ENCODE measurements at regions not wholly inside any gene's neighbourhood (a gene's known extent, or its start where the extent isn't known, plus 50 kb on each side); places are given as distances from the start of the nearest gene placed in this dataset.

- TF ChIP-seq CREB1 (CRISPR knock-in tag; IDR thresholded peaks at IDR 0.05): no peak
- no peak for TF ChIP-seq ZNF416 (CRISPR knock-in tag; IDR thresholded peaks at IDR 0.05)
- TF ChIP-seq JUN (CRISPR knock-in tag; IDR thresholded peaks at IDR 0.05): no peak
Measured at GRCh38 chr5:12217039-12217438, 312.8 kb upstream of the CTNND2 start (continued).

- H3K27ac Mint-ChIP-seq: no peak overlapping the region
- peaks cover 15% of the 10 kb centered on the region for H3K36me3 Mint-ChIP-seq
- peaks cover 7% of the 10 kb centered on the region for H3K27me3 Mint-ChIP-seq (ENCODE audit: low read depth)
- CTCF ChIA-PET: no interaction called here
- no peak for DNase-seq (ENCODE audit: low spot score)
- no peak for TF ChIP-seq SP1 (CRISPR knock-in tag; conservative IDR thresholded peaks at IDR 0.05)
- TF ChIP-seq ZNF423 (CRISPR knock-in tag; IDR thresholded peaks at IDR 0.05): no peak
- TF ChIP-seq USF2 (CRISPR knock-in tag; IDR thresholded peaks at IDR 0.05): no peak
- no peak for TF ChIP-seq ZNF121 (CRISPR knock-in tag; IDR thresholded peaks at IDR 0.05)
- TF ChIP-seq USF1 (CRISPR knock-in tag; IDR thresholded peaks at IDR 0.05): no peak
- no peak for TF ChIP-seq ATF3 (CRISPR knock-in tag; conservative IDR thresholded peaks at IDR 0.05)
- no peak for TF ChIP-seq PRRX2 (CRISPR knock-in tag; IDR thresholded peaks at IDR 0.05)
- POLR2A ChIA-PET: no interaction called here
- H3K9me3 Mint-ChIP-seq: peaks cover 30% of the 10 kb centered on the region
- no peak for ATAC-seq
- peaks cover 24% of the 10 kb centered on the region for H3K4me1 Mint-ChIP-seq
- H3K4me3 Mint-ChIP-seq: no peak overlapping the region
Measured at GRCh38 chr5:12214267-12215015, 310.2 kb upstream of the CTNND2 start.

- no peak overlapping the region for H3K4me3 Mint-ChIP-seq
- H3K36me3 Mint-ChIP-seq: no peaks in the 10 kb centered on the region
- ChIA-PET POLR2A (no interaction called here), CTCF (no interaction called here)
- ATAC-seq (no peak), DNase-seq (ENCODE audit: low spot score) (no peak)
- H3K27me3 Mint-ChIP-seq (ENCODE audit: low read depth): no peaks in the 10 kb centered on the region
- no peak for TF ChIP-seq NFYB (CRISPR knock-in tag; conservative IDR thresholded peaks at IDR 0.05; ENCODE audit: low read depth)
- TF ChIP-seq ZNF425 (CRISPR knock-in tag; conservative IDR thresholded peaks at IDR 0.05): no peak
- no peak for TF ChIP-seq MYBL2 (CRISPR knock-in tag; IDR thresholded peaks at IDR 0.05)
- TF ChIP-seq JUN (CRISPR knock-in tag; IDR thresholded peaks at IDR 0.05): no peak
- H3K9me3 Mint-ChIP-seq: peaks cover 13% of the 10 kb centered on the region
- H3K27ac Mint-ChIP-seq: no peak overlapping the region
- peaks cover 17% of the 10 kb centered on the region for H3K4me1 Mint-ChIP-seq
Measured at GRCh38 chr5:12208366-12209100, 304.3 kb upstream of the CTNND2 start.

GRCh38 chr5:12204761-12205160, 300.5 kb upstream of the CTNND2 start:
- Mint-ChIP-seq H3K36me3 (no peaks in the 10 kb centered on the region), H3K9me3 (no peaks in the 10 kb centered on the region), H3K27me3 (ENCODE audit: low read depth) (no peaks in the 10 kb centered on the region), H3K4me1 (peaks cover 12% of the 10 kb centered on the region), H3K27ac (no peak overlapping the region), H3K4me3 (no peak overlapping the region)
- ChIA-PET POLR2A (no interaction called here), CTCF (no interaction called here)
- ATAC-seq: no peak
- DNase-seq (ENCODE audit: low spot score): no peak
- no peak for TF ChIP-seq CREM (CRISPR knock-in tag; IDR thresholded peaks at IDR 0.05)
- no peak for TF ChIP-seq NFATC4 (CRISPR knock-in tag; IDR thresholded peaks at IDR 0.05)
- TF ChIP-seq ZNF423 (CRISPR knock-in tag; IDR thresholded peaks at IDR 0.05): no peak
- TF ChIP-seq TEAD4 (CRISPR knock-in tag; IDR thresholded peaks at IDR 0.05): no peak
- no peak for TF ChIP-seq ESRRA (CRISPR knock-in tag; IDR thresholded peaks at IDR 0.05; ENCODE audit: borderline replicate concordance)
- no peak for TF ChIP-seq GABPB1 (CRISPR knock-in tag; IDR thresholded peaks at IDR 0.05)
- no peak for TF ChIP-seq PREB (CRISPR knock-in tag; IDR thresholded peaks at IDR 0.05; ENCODE audit: borderline replicate concordance)
- no peak for TF ChIP-seq HMGA2 (CRISPR knock-in tag; IDR thresholded peaks at IDR 0.05)
- TF ChIP-seq CTCF (IDR thresholded peaks at IDR 0.05): no peak
- no peak for TF ChIP-seq EMX1 (CRISPR knock-in tag; IDR thresholded peaks at IDR 0.05)
- TF ChIP-seq E2F4 (CRISPR knock-in tag; IDR thresholded peaks at IDR 0.05; ENCODE audit: borderline replicate concordance, low read depth): no peak

Measured in WTC11 (cell line).